HG02759 (cell line): ENCODE measurements at regions not wholly inside any gene's neighbourhood (a gene's known extent, or its start where the extent isn't known, plus 50 kb on each side); places are given as distances from the start of the nearest gene placed in this dataset.

Experiments used
- ATAC-seq: cut with Tn5 transposase; IDR thresholded peaks from one replicate; pipeline ENCODE4 v1.9.1; 2021; ENCODE audit warnings: mild to moderate bottlenecking, moderate library complexity; ENCODE audit not compliant: unreplicated experiment

GRCh38 chr14:35221462-35221861, 70.7 kb upstream of the PSMA6 start:
- no peak for ATAC-seq

- ATAC-seq: no peak
Measured at GRCh38 chr14:35222324-35222723, 69.9 kb upstream of the PSMA6 start.

GRCh38 chr14:35222872-35223466, 69.2 kb upstream of the PSMA6 start:
- ATAC-seq: no peak

- ATAC-seq: no peak
Measured at GRCh38 chr14:35223927-35224326, 68.3 kb upstream of the PSMA6 start.

GRCh38 chr14:35224615-35225014, 67.6 kb upstream of the PSMA6 start:
- no peak for ATAC-seq

GRCh38 chr14:35229084-35229791, 62.9 kb upstream of the PSMA6 start:
- no peak for ATAC-seq

GRCh38 chr14:35229792-35230089, 62.4 kb upstream of the PSMA6 start:
- no peak for ATAC-seq

- no peak for ATAC-seq
Measured at GRCh38 chr14:35231207-35231760, 60.9 kb upstream of the PSMA6 start.

- ATAC-seq: no peak
Measured at GRCh38 chr14:35234012-35234805, 58.0 kb upstream of the PSMA6 start.

GRCh38 chr14:35235840-35236239, 56.3 kb upstream of the PSMA6 start:
- no peak for ATAC-seq

- no peak for ATAC-seq
Measured at GRCh38 chr14:35236806-35237205, 55.4 kb upstream of the PSMA6 start.

GRCh38 chr14:35240231-35240630, 52.0 kb upstream of the PSMA6 start:
- ATAC-seq: no peak
